GM12878 (cell line): ENCODE measurements at regions not wholly inside any gene's neighbourhood (a gene's known extent, or its start where the extent isn't known, plus 50 kb on each side); places are given as distances from the start of the nearest gene placed in this dataset.

Experiments
- ATAC-seq: fragments of 200-7000 bp; cut with Tn5 transposase; 3 replicates; pipeline ENCODE4 v1.9.1; 2020; ENCODE audit warnings: mild to moderate bottlenecking, moderate library complexity
- BruUV-seq: library from RNA; stranded (reverse); fragments of 400-500 nt; replicated peaks from 2 replicates; lab custom pipeline; 2021; lab: Mats Ljungman, UMichigan
- CTCF ChIA-PET: fragments of 300-600 bp; sonication (Branson Sonifier 250); formaldehyde crosslinking; extraction: SDS; loops from one replicate; lab custom pipeline; 2021; ENCODE audit warnings: inconsistent platforms; lab: Yijun Ruan, JAX
- POLR2A ChIA-PET: fragments of 350-600 bp; formaldehyde crosslinking; extraction: SDS; loops from one replicate; lab custom pipeline; 2021; ENCODE audit warnings: inconsistent platforms; lab: Charles Lee
- RAD21 ChIA-PET: fragments of 300-600 bp; sonication (Branson Sonifier 250); formaldehyde crosslinking; loops from one replicate; lab custom pipeline; 2023; ENCODE audit warnings: antibody characterized with exemption; ENCODE audit not compliant: unreplicated experiment; lab: Charles Lee
- SMC1A ChIA-PET: fragments of 300-600 bp; sonication (Branson Sonifier 250); formaldehyde crosslinking; loops from one replicate; lab custom pipeline; 2023; ENCODE audit not compliant: unreplicated experiment, uncharacterized antibody; lab: Charles Lee
- DNase-seq: peaks from one replicate; pipeline ENCODE4 v3.0.0-alpha.2; 2011; ENCODE audit warnings: low read depth, low spot score
- FAIRE-seq: peaks from 3 replicates; lab custom pipeline; 2011; peaks lifted over from hg19 to GRCh38; lab: Jason Lieb, UNC
- H2AFZ ChIP-seq: 2 replicates; pipeline ENCODE4 v1.6.0; 2011; ENCODE audit warnings: low read depth, low read length, control low read depth; ENCODE audit not compliant: control insufficient read depth
- H3K27ac ChIP-seq: 2 replicates; pipeline ENCODE4 v1.5.1; 2011; ENCODE audit warnings: control low read depth; ENCODE audit not compliant: control insufficient read depth, insufficient read depth
- H3K27me3 ChIP-seq, 2 experiments: replicated peaks in 1 of 2; 2 replicates each; pipeline versions ENCODE4 v1.6.0 to v1.6.1; 2011; ENCODE audit warnings: low read length in 1 of 2; ENCODE audit not compliant: control insufficient read depth in 2 of 2, insufficient read depth in 2 of 2
- H3K36me3 ChIP-seq, 2 experiments: 2 replicates each; pipeline ENCODE4 v1.5.1; 2011; ENCODE audit warnings: low read length in 1 of 2; ENCODE audit not compliant: control insufficient read depth in 2 of 2, insufficient read depth in 2 of 2
- H3K4me1 ChIP-seq: 2 replicates; pipeline ENCODE4 v1.6.1; 2011; ENCODE audit warnings: mild to moderate bottlenecking, low read length, moderate library complexity, mixed read lengths; ENCODE audit not compliant: control insufficient read depth, insufficient read depth
- H3K4me2 ChIP-seq: 2 replicates; pipeline ENCODE4 v1.6.0; 2011; ENCODE audit warnings: control low read depth; ENCODE audit not compliant: control insufficient read depth, insufficient read depth
- H3K4me3 ChIP-seq: fragments of 200-600 bp; sonication (generic); 2 replicates; pipeline ENCODE4 v1.5.1; 2016
- H3K79me2 ChIP-seq: 2 replicates; pipeline ENCODE4 v1.6.0; 2011; ENCODE audit warnings: low read length; ENCODE audit not compliant: control insufficient read depth, insufficient read depth
- H3K9ac ChIP-seq: 2 replicates; pipeline ENCODE4 v1.8.0; 2011; ENCODE audit warnings: low read length, control low read depth, mixed read lengths; ENCODE audit not compliant: control insufficient read depth, insufficient read depth
- H3K9me3 ChIP-seq: replicated peaks from 3 replicates; pipeline ENCODE4 v1.5.1; 2011; ENCODE audit warnings: mild to moderate bottlenecking, low read length; ENCODE audit not compliant: control insufficient read depth, insufficient read depth
- H4K20me1 ChIP-seq: 2 replicates; pipeline ENCODE4 v1.6.0; 2011; ENCODE audit not compliant: control insufficient read depth, insufficient read depth
- CEBPB ChIP-seq, 2 experiments: fragments of 150-350 bp in 1 of 2; IDR thresholded peaks; 2 replicates each; pipeline ENCODE4 v1.6.1; 2012 to 2014; ENCODE audit warnings: low read depth in 2 of 2, low read length in 2 of 2, borderline replicate concordance in 1 of 2, inconsistent platforms in 1 of 2
- CTCF ChIP-seq, 3 experiments: IDR thresholded peaks in 2 of 3; conservative IDR thresholded peaks in 1 of 3; 2 replicates each; pipeline ENCODE4 v1.5.1; 2011; ENCODE audit warnings: low read depth in 3 of 3, low read length in 3 of 3, mild to moderate bottlenecking in 3 of 3, control low read depth in 2 of 3, moderate library complexity in 2 of 3, inconsistent platforms in 1 of 3, mixed read lengths in 1 of 3; ENCODE audit not compliant: control insufficient read depth in 2 of 3, insufficient read depth in 1 of 3; ENCODE audit errors: extremely low read depth in 1 of 3
- IKZF1 ChIP-seq: fragments of 450-650 bp; conservative IDR thresholded peaks from 2 replicates; pipeline ENCODE4 v1.6.1; 2017; ENCODE audit warnings: antibody characterized with exemption, mild to moderate bottlenecking
- NR2C1 ChIP-seq: fragments of 450-650 bp; IDR thresholded peaks from 2 replicates; pipeline ENCODE4 v1.6.1; 2017; ENCODE audit warnings: antibody characterized with exemption, mild to moderate bottlenecking, moderate library complexity
- STAT1 ChIP-seq: fragments of 450-650 bp; conservative IDR thresholded peaks from 2 replicates; pipeline ENCODE4 v1.6.1; 2014; ENCODE audit warnings: antibody characterized with exemption, mild to moderate bottlenecking
- ZSCAN29 ChIP-seq: fragments of 450-650 bp; IDR thresholded peaks from 2 replicates; pipeline ENCODE4 v1.6.1; 2017; ENCODE audit warnings: mild to moderate bottlenecking, moderate library complexity
- WGBS: methylation state at CpG from one replicate; pipeline ENCODE4 v1.1.6; 2016; ENCODE audit warnings: low lambda C conversion rate; ENCODE audit not compliant: insufficient replicate concordance, insufficient coverage; ENCODE audit errors: missing lambda C conversion rate; 5-methylcytosine and 5-hydroxymethylcytosine counted together
- in situ Hi-C: fragments of 300-500 bp; cut with MboI; formaldehyde crosslinking; loops from 9 replicates; pipeline ENCODE4 v1.14.3; 2018; ENCODE audit warnings: mixed read lengths
- intact Hi-C: fragments of 100-400 bp; cut with micrococcal nuclease; formaldehyde crosslinking; loops from one replicate; pipeline ENCODE4 v1.14.2; 2022; ENCODE audit not compliant: unreplicated experiment

GRCh38 chr2:6789559-6790138, 76.1 kb downstream of the CMPK2 start:
- Histone ChIP-seq H3K4me3 (no peak overlapping the region), H3K9me3 (no peaks in the 10 kb centered on the region), H3K36me3 (no peaks in the 10 kb centered on the region), H3K27me3 (no peaks in the 10 kb centered on the region), H3K27ac (no peak overlapping the region), H3K4me2 (no peak overlapping the region), H2AFZ (no peak overlapping the region), H3K9ac (no peak overlapping the region), H4K20me1 (no peaks in the 10 kb centered on the region), H3K79me2 (no peaks in the 10 kb centered on the region), H3K4me1 (no peaks in the 10 kb centered on the region)
- WGBS = 52% methylated on average over 6 of the region's 6 CpGs
- ChIA-PET POLR2A (no interaction called here), SMC1A (no interaction called here), RAD21 (no interaction called here), CTCF (interaction anchor here (0.6 to 1.3 kb wide), 2 partner anchors 15 to 1956 kb away, joined by 3 read pairs; no protein-coding TSS in a partner anchor)
- intact Hi-C loops (no loop called here), in situ Hi-C loops (no loop called here)
- TF ChIP-seq ZSCAN29 (no peak), STAT1 (no peak), CEBPB (IDR thresholded peaks at IDR 0.05; ENCODE audit: borderline replicate concordance in 1 of 2, low read depth in 2 of 2, low read length in 2 of 2) (no peak), IKZF1 (no peak)
- BruUV-seq = no TSS peak
- FAIRE-seq (no peak), DNase-seq (no peak), ATAC-seq (no peak)

GRCh38 chr2:6791682-6792081, 74.0 kb downstream of the CMPK2 start:
- Histone ChIP-seq H4K20me1 (no peaks in the 10 kb centered on the region), H3K4me3 (no peak overlapping the region), H3K9ac (no peak overlapping the region)
- SMC1A ChIA-PET = no interaction called here
- 14% methylated on average over 4 of the region's 4 CpGs for WGBS
- CTCF ChIA-PET = no interaction called here
- TF ChIP-seq CTCF (IDR thresholded peaks at IDR 0.05 in 2 of 3, conservative IDR thresholded peaks at IDR 0.05 in 1 of 3; ENCODE audit: control insufficient read depth in 2 of 3, extremely low read depth in 1 of 3, insufficient read depth in 1 of 3, low read depth in 3 of 3, low read length in 3 of 3) = peak in 2 of 3 experiments; percentile 3 to 18; a peak in 1 of 6 replicates
- TF ChIP-seq NR2C1 = no peak
- TF ChIP-seq, all 136 proteins: peak for 1
- Histone ChIP-seq H3K27me3 (no peaks in the 10 kb centered on the region), H3K79me2 (no peaks in the 10 kb centered on the region), H3K4me1 (no peaks in the 10 kb centered on the region), H3K36me3 (no peaks in the 10 kb centered on the region), H3K9me3 (no peaks in the 10 kb centered on the region), H3K27ac (no peak overlapping the region), H2AFZ (no peak overlapping the region), H3K4me2 (no peak overlapping the region)
- FAIRE-seq (no peak), ATAC-seq (peak; percentile 59; the same call in 2 of the 3 replicates), DNase-seq (no peak)
- in situ Hi-C loops (no loop called here), intact Hi-C loops (no loop called here)
- ChIA-PET RAD21 (no interaction called here), POLR2A (no interaction called here)
- no TSS peak for BruUV-seq
